ENCODE measurements at regions not wholly inside any gene's neighbourhood (a gene's known extent, or its start where the extent isn't known, plus 50 kb on each side); places are given as distances from the start of the nearest gene placed in this dataset.

GRCh38 chr2:133974353-133974752, 279.5 kb upstream of the MGAT5 start:
- no peak for TF ChIP-seq CTCF (IDR thresholded peaks at IDR 0.05)
- no peak for TF ChIP-seq POLR2A (IDR thresholded peaks at IDR 0.05)
